Breast epithelium (tissue), 4 donors: ENCODE measurements at regions not wholly inside any gene's neighbourhood (a gene's known extent, or its start where the extent isn't known, plus 50 kb on each side); places are given as distances from the start of the nearest gene placed in this dataset.

Experiments used
- DNase-seq, 2 donors: peaks; one replicate each; pipeline ENCODE4 v3.0.0-alpha.2; 2019; ENCODE audit warnings: low spot score in 2 of 2
- H3K27ac ChIP-seq, 2 donors: fragments of 200-600 bp; sonication (generic) in 1 of 2; one replicate each; pipeline ENCODE4 v1.5.1; 2016 to 2019; ENCODE audit warnings: mild to moderate bottlenecking in 1 of 2
- H3K27me3 ChIP-seq, 2 donors: fragments of 200-600 bp; sonication (generic) in 1 of 2; one replicate each; pipeline versions ENCODE4 v1.5.1 to v1.6.0; 2017 to 2019; ENCODE audit warnings: control low read depth in 1 of 2, mild to moderate bottlenecking in 1 of 2
- H3K36me3 ChIP-seq: fragments of 200-600 bp; one replicate; pipeline ENCODE4 v1.5.1; 2019
- H3K4me1 ChIP-seq, 2 donors: fragments of 200-600 bp; sonication (generic); one replicate each; pipeline ENCODE4 v1.5.1; 2016 to 2019; ENCODE audit warnings: control low read depth in 1 of 2
- H3K4me3 ChIP-seq, 3 donors: fragments of 200-600 bp; sonication (generic); 1 replicate in 2 of 3; 2 replicates in 1 of 3; pipeline ENCODE4 v1.5.1; 2016 to 2019; ENCODE audit warnings: mild to moderate bottlenecking in 3 of 3, moderate library complexity in 2 of 3
- H3K9me3 ChIP-seq, 2 donors: fragments of 200-600 bp; sonication (generic) in 1 of 2; one replicate each; pipeline ENCODE4 v1.5.1; 2016 to 2019; ENCODE audit warnings: control low read depth in 1 of 2
- CTCF ChIP-seq, 3 donors: fragments of 450-650 bp; IDR thresholded peaks; one replicate each; pipeline ENCODE4 v1.5.1; 2016 to 2017; ENCODE audit warnings: antibody characterized with exemption in 3 of 3, mild to moderate bottlenecking in 3 of 3, moderate library complexity in 3 of 3
- POLR2A ChIP-seq: fragments of 450-650 bp; IDR thresholded peaks from one replicate; pipeline ENCODE4 v1.6.1; 2016; ENCODE audit warnings: antibody characterized with exemption, mild to moderate bottlenecking, moderate library complexity
- POLR2AphosphoS5 ChIP-seq, 3 donors: sonication (generic); formaldehyde crosslinking; IDR thresholded peaks; one replicate each; pipeline ENCODE4 v1.6.1; 2017; ENCODE audit warnings: antibody characterized with exemption in 3 of 3
- intact Hi-C: fragments of 100-400 bp; cut with DNase I; formaldehyde crosslinking; loops from one replicate; pipeline ENCODE4 v1.15.1; 2023; ENCODE audit warnings: low total_unique reads

DNA sequence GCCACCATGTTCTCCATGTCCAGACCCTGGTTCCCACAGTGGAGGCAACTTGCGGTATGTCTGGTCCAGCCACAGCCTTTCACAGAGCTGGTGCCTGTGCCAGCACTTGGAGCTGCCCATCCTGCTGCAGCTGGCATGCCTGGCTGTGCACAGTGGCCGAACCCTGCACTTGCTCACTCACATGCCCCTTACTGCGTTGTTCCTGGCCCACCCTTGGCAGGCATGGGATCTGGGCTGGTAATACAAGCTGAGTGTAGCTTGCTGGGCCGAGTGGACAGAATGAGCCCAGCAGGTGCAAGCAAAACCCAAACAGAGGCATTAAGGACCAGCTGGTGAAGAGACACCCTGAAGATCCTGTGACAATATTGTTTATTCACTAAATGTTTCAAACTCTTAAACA, 583.9 kb upstream of the SLITRK6 start:
- no peak for TF ChIP-seq CTCF (IDR thresholded peaks at IDR 0.05)
- TF ChIP-seq POLR2AphosphoS5 (IDR thresholded peaks at IDR 0.05), result no peak
- no peak for TF ChIP-seq POLR2A
- intact Hi-C loops, result no loop called here
- no peak for DNase-seq
- Histone ChIP-seq H3K4me1 (no peaks in the 10 kb centered on the region), H3K27me3 (no peaks in the 10 kb centered on the region), H3K36me3 (no peaks in the 10 kb centered on the region), H3K4me3 (no peak overlapping the region), H3K9me3 (no peaks in the 10 kb centered on the region), H3K27ac (no peak overlapping the region)

- Histone ChIP-seq H3K4me3 (no peak overlapping the region), H3K36me3 (no peaks in the 10 kb centered on the region), H3K27ac (no peak overlapping the region), H3K9me3 (no peaks in the 10 kb centered on the region), H3K27me3 (no peaks in the 10 kb centered on the region), H3K4me1 (no peaks in the 10 kb centered on the region)
- no peak for TF ChIP-seq POLR2AphosphoS5 (IDR thresholded peaks at IDR 0.05)
- TF ChIP-seq POLR2A, result no peak
- no peak for TF ChIP-seq CTCF (IDR thresholded peaks at IDR 0.05)
- intact Hi-C loops, result no loop called here
- no peak for DNase-seq
Observed at GRCh38 chr13:86383561-86383960, 584.3 kb upstream of the SLITRK6 start.

GRCh38 chr13:86397635-86398034, 598.4 kb upstream of the SLITRK6 start:
- intact Hi-C loops, result no loop called here
- Histone ChIP-seq H3K9me3 (no peaks in the 10 kb centered on the region), H3K4me1 (no peaks in the 10 kb centered on the region), H3K36me3 (no peaks in the 10 kb centered on the region), H3K4me3 (no peak overlapping the region), H3K27ac (no peak overlapping the region), H3K27me3 (no peaks in the 10 kb centered on the region)
- no peak for DNase-seq
- TF ChIP-seq POLR2A, result no peak
- TF ChIP-seq POLR2AphosphoS5 (IDR thresholded peaks at IDR 0.05), result no peak
- no peak for TF ChIP-seq CTCF (IDR thresholded peaks at IDR 0.05)

GRCh38 chr13:86399572-86399971, 600.4 kb upstream of the SLITRK6 start:
- intact Hi-C loops, result no loop called here
- Histone ChIP-seq H3K4me1 (no peaks in the 10 kb centered on the region), H3K36me3 (no peaks in the 10 kb centered on the region), H3K9me3 (no peaks in the 10 kb centered on the region), H3K27ac (no peak overlapping the region), H3K4me3 (no peak overlapping the region), H3K27me3 (no peaks in the 10 kb centered on the region)
- DNase-seq, result no peak
- TF ChIP-seq POLR2A, result no peak
- no peak for TF ChIP-seq POLR2AphosphoS5 (IDR thresholded peaks at IDR 0.05)
- TF ChIP-seq CTCF (IDR thresholded peaks at IDR 0.05), result no peak

DNA sequence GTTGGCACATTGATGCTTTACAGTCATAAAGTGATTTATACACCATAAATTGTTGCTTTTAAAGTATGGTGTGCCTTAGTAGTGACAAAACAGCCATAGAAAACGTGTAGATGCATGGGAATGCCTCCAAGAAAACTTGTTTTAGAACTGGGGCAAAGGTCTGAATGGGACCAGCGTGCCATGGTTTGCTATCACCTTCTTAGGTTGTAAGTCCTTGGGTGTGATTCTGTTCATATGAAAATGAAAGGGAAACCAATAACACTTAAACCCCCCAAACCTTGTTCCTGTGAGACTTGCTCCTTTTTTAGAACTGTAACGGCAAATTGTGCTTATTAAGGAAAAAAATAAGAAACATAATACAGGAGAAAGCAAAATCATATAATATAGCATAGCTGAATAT, 603.3 kb upstream of the SLITRK6 start:
- DNase-seq, result no peak
- no peak overlapping the region for H3K27ac ChIP-seq
- H3K9me3 ChIP-seq, result no peaks in the 10 kb centered on the region
- H3K27me3 ChIP-seq, result no peaks in the 10 kb centered on the region
- no peak for TF ChIP-seq POLR2AphosphoS5 (IDR thresholded peaks at IDR 0.05)
- TF ChIP-seq POLR2A, result no peak
- no peak for TF ChIP-seq CTCF (IDR thresholded peaks at IDR 0.05)
- intact Hi-C loops, result no loop called here
- H3K4me1 ChIP-seq, result no peaks in the 10 kb centered on the region
- H3K4me3 ChIP-seq, result no peak overlapping the region
- no peaks in the 10 kb centered on the region for H3K36me3 ChIP-seq
